ENCODE measurements at regions not wholly inside any gene's neighbourhood (a gene's known extent, or its start where the extent isn't known, plus 50 kb on each side); places are given as distances from the start of the nearest gene placed in this dataset.

GRCh38 chr22:22992474-22992873, 77.8 kb upstream of the GNAZ start:
- no peak for TF ChIP-seq GATA2 (IDR thresholded peaks at IDR 0.05; ENCODE audit: low read depth, low read length)
- no peak for TF ChIP-seq GATA3 (IDR thresholded peaks at IDR 0.05; ENCODE audit: low read depth, low read length)

Measured in SH-SY5Y (cell line).